ENCODE measurements at regions not wholly inside any gene's neighbourhood (a gene's known extent, or its start where the extent isn't known, plus 50 kb on each side); places are given as distances from the start of the nearest gene placed in this dataset.
A peak's percentile ranks its signal among the peaks of the same experiment; 100 is the strongest.

DNA sequence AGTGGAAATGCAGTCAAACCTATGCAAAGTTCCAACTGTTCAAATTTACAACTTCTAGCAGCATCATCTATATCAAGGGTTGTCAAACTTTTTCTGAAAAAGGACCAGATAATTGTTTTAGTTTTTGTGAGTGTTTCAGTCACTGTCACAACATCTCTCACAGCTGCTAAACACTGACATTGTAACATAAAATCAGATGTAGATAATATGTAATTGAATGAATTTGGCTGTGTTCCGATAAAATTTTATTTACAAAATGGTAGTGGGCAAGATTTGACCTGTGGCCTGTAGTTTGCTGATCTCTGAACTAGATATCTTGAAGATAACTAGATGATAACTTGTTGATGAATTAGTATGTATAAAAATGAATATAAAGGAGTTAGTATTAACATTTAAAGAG lies 1679.1 kb upstream of the PCDH20 start:
- H3K4me1 Mint-ChIP-seq (ENCODE audit: low read depth, unreplicated experiment) = peaks cover 2% of the 10 kb centered on the region
- no peak overlapping the region for H3K4me3 ChIP-seq (ENCODE audit: insufficient read depth, low read depth, low read length)
- no peaks in the 10 kb centered on the region for H3K27me3 Mint-ChIP-seq (ENCODE audit: low read depth, unreplicated experiment)
- H3K27ac Mint-ChIP-seq (ENCODE audit: unreplicated experiment) = no peak overlapping the region
- H3K9ac ChIP-seq (ENCODE audit: low read length) = no peak overlapping the region
- H3K4me1 ChIP-seq (ENCODE audit: insufficient read depth, low read length) = peaks cover 3% of the 10 kb centered on the region
- H3K36me3 Mint-ChIP-seq (ENCODE audit: low read depth, unreplicated experiment) = no peaks in the 10 kb centered on the region
- no peaks in the 10 kb centered on the region for H3K27me3 ChIP-seq (ENCODE audit: insufficient read depth, low read length)
- DNase-seq (ENCODE audit: low read depth) (no peak), FAIRE-seq (no peak)
- H3K4me2 ChIP-seq (ENCODE audit: low read length) = no peak overlapping the region
- H3K36me3 ChIP-seq (ENCODE audit: insufficient read depth, low read length) = no peaks in the 10 kb centered on the region
- H3K79me2 ChIP-seq (ENCODE audit: insufficient read depth, low read length) = no peaks in the 10 kb centered on the region
- no peak overlapping the region for H3K4me3 Mint-ChIP-seq (ENCODE audit: unreplicated experiment)
- no peak for TF ChIP-seq EZH2 (IDR thresholded peaks at IDR 0.05; ENCODE audit: insufficient read depth, low read length)
- TF ChIP-seq, protein P1, sequence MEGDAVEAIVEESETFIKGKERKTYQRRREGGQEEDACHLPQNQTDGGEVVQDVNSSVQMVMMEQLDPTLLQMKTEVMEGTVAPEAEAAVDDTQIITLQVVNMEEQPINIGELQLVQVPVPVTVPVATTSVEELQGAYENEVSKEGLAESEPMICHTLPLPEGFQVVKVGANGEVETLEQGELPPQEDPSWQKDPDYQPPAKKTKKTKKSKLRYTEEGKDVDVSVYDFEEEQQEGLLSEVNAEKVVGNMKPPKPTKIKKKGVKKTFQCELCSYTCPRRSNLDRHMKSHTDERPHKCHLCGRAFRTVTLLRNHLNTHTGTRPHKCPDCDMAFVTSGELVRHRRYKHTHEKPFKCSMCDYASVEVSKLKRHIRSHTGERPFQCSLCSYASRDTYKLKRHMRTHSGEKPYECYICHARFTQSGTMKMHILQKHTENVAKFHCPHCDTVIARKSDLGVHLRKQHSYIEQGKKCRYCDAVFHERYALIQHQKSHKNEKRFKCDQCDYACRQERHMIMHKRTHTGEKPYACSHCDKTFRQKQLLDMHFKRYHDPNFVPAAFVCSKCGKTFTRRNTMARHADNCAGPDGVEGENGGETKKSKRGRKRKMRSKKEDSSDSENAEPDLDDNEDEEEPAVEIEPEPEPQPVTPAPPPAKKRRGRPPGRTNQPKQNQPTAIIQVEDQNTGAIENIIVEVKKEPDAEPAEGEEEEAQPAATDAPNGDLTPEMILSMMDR (IDR thresholded peaks at IDR 0.05; ENCODE audit: insufficient read depth, low read depth, low read length) = no peak
- peaks cover under 1% of the 10 kb centered on the region for H3K9me3 Mint-ChIP-seq (ENCODE audit: unreplicated experiment)
- no peaks in the 10 kb centered on the region for H4K20me1 ChIP-seq (ENCODE audit: insufficient read depth, low read length)
- no peak overlapping the region for H2AFZ ChIP-seq (ENCODE audit: low read depth, low read length)
- no peak overlapping the region for H3K27ac ChIP-seq (ENCODE audit: low read depth, low read length)
- no peaks in the 10 kb centered on the region for H3K9me3 ChIP-seq (ENCODE audit: insufficient read depth, low read depth, low read length)

DNA sequence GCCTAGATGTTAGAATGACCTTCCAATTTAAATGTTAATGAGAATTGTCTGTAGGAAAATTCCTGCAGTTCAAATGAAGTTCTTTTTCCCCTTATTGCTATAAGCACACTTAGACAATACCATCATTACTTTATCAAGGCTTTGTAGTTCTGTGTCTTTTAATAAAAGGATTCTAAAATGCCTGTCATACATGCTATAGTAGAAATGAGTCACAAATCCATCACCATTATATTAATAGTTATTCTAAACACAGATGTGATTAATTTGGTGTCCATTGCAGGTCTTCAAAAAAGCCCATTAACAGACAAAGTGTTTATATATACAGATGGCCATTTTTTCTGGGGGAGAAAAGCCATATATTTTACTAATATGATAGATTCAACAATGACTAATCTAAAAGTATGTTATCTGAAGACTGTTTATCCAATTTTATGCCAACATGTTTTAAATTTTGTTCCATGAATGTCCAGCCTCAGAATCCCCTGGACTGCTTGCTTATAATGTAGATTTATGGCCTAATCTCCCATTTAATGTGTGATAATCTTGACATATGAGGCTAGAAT lies 1678.3 kb upstream of the PCDH20 start:
- Mint-ChIP-seq H3K27ac (ENCODE audit: unreplicated experiment) (no peak overlapping the region), H3K4me3 (ENCODE audit: unreplicated experiment) (no peak overlapping the region), H3K9me3 (ENCODE audit: unreplicated experiment) (no peaks in the 10 kb centered on the region), H3K4me1 (ENCODE audit: low read depth, unreplicated experiment) (peaks cover 2% of the 10 kb centered on the region), H3K36me3 (ENCODE audit: low read depth, unreplicated experiment) (no peaks in the 10 kb centered on the region), H3K27me3 (ENCODE audit: low read depth, unreplicated experiment) (no peaks in the 10 kb centered on the region)
- no peaks in the 10 kb centered on the region for H4K20me1 ChIP-seq (ENCODE audit: insufficient read depth, low read length)
- H3K79me2 ChIP-seq (ENCODE audit: insufficient read depth, low read length) = no peaks in the 10 kb centered on the region
- no peaks in the 10 kb centered on the region for H3K27me3 ChIP-seq (ENCODE audit: insufficient read depth, low read length)
- no peak overlapping the region for H3K9ac ChIP-seq (ENCODE audit: low read length)
- no peaks in the 10 kb centered on the region for H3K9me3 ChIP-seq (ENCODE audit: insufficient read depth, low read depth, low read length)
- H2AFZ ChIP-seq (ENCODE audit: low read depth, low read length) = no peak overlapping the region
- TF ChIP-seq, protein P1 (IDR thresholded peaks at IDR 0.05; ENCODE audit: insufficient read depth, low read depth, low read length) = no peak
- no peak for TF ChIP-seq EZH2 (IDR thresholded peaks at IDR 0.05; ENCODE audit: insufficient read depth, low read length)
- H3K4me3 ChIP-seq (ENCODE audit: insufficient read depth, low read depth, low read length) = no peak overlapping the region
- H3K4me1 ChIP-seq (ENCODE audit: insufficient read depth, low read length) = peaks cover 3% of the 10 kb centered on the region
- DNase-seq (ENCODE audit: low read depth) (no peak), FAIRE-seq (no peak)
- H3K4me2 ChIP-seq (ENCODE audit: low read length) = no peak overlapping the region
- H3K36me3 ChIP-seq (ENCODE audit: insufficient read depth, low read length) = no peaks in the 10 kb centered on the region
- H3K27ac ChIP-seq (ENCODE audit: low read depth, low read length) = no peak overlapping the region

DNA sequence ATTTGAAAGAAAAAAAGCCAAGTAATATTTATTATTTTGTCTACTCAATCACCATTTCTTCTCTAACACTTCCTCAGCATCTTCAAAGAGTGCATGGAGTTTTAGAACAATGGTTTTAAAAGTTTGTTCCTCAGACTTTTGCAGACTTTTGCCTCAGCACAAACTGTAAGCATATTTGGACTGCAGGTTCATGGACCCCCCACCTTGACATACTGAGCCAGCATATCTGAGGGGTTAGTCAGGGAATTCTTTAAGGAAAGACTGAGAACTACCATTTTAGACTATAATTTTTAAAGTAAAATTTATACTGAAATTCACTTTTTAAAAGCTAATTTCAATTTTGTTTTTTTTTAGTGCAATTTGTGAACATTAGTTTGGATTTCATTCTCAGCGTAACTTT lies 1676.8 kb upstream of the PCDH20 start:
- no peak overlapping the region for H3K27ac ChIP-seq (ENCODE audit: low read depth, low read length)
- no peaks in the 10 kb centered on the region for H3K27me3 Mint-ChIP-seq (ENCODE audit: low read depth, unreplicated experiment)
- H3K27me3 ChIP-seq (ENCODE audit: insufficient read depth, low read length) = no peaks in the 10 kb centered on the region
- H3K4me1 ChIP-seq (ENCODE audit: insufficient read depth, low read length) = peaks cover 3% of the 10 kb centered on the region
- H3K79me2 ChIP-seq (ENCODE audit: insufficient read depth, low read length) = no peaks in the 10 kb centered on the region
- no peaks in the 10 kb centered on the region for H3K36me3 Mint-ChIP-seq (ENCODE audit: low read depth, unreplicated experiment)
- no peak overlapping the region for H3K9ac ChIP-seq (ENCODE audit: low read length)
- no peak overlapping the region for H3K4me3 Mint-ChIP-seq (ENCODE audit: unreplicated experiment)
- H3K9me3 Mint-ChIP-seq (ENCODE audit: unreplicated experiment) = no peaks in the 10 kb centered on the region
- peaks cover 2% of the 10 kb centered on the region for H3K4me1 Mint-ChIP-seq (ENCODE audit: low read depth, unreplicated experiment)
- no peak for FAIRE-seq
- H2AFZ ChIP-seq (ENCODE audit: low read depth, low read length) = no peak overlapping the region
- peak; percentile 31 for DNase-seq (ENCODE audit: low read depth)
- no peaks in the 10 kb centered on the region for H3K9me3 ChIP-seq (ENCODE audit: insufficient read depth, low read depth, low read length)
- H3K4me3 ChIP-seq (ENCODE audit: insufficient read depth, low read depth, low read length) = no peak overlapping the region
- H3K27ac Mint-ChIP-seq (ENCODE audit: unreplicated experiment) = peak overlapping the region; percentile 12
- no peaks in the 10 kb centered on the region for H3K36me3 ChIP-seq (ENCODE audit: insufficient read depth, low read length)
- TF ChIP-seq, protein P1 (IDR thresholded peaks at IDR 0.05; ENCODE audit: insufficient read depth, low read depth, low read length) = no peak
- TF ChIP-seq EZH2 (IDR thresholded peaks at IDR 0.05; ENCODE audit: insufficient read depth, low read length) = no peak
- no peak overlapping the region for H3K4me2 ChIP-seq (ENCODE audit: low read length)
- no peaks in the 10 kb centered on the region for H4K20me1 ChIP-seq (ENCODE audit: insufficient read depth, low read length)

All from astrocyte (in vitro differentiated cells and primary cell).